Sigmoid colon (tissue), 6 donors: ENCODE measurements at regions not wholly inside any gene's neighbourhood (a gene's known extent, or its start where the extent isn't known, plus 50 kb on each side); places are given as distances from the start of the nearest gene placed in this dataset.

Source experiments
- DNase-seq: peaks from one replicate; pipeline ENCODE4 v3.0.0-alpha.2; 2019
- H3K27ac ChIP-seq, 4 donors: fragments of 200-600 bp; sonication (generic); one replicate each; pipeline ENCODE4 v1.5.1; 2016 to 2019; ENCODE audit warnings: mild to moderate bottlenecking in 1 of 4
- H3K27me3 ChIP-seq, 3 donors: fragments of 200-600 bp; sonication (generic); one replicate each; pipeline ENCODE4 v1.5.1; 2019; ENCODE audit warnings: mild to moderate bottlenecking in 1 of 3
- H3K36me3 ChIP-seq, 4 donors: fragments of 200-600 bp; sonication (generic); one replicate each; pipeline ENCODE4 v1.5.1; 2016 to 2019
- H3K4me1 ChIP-seq, 4 donors: fragments of 200-600 bp; sonication (generic); one replicate each; pipeline ENCODE4 v1.5.1; 2017 to 2019
- H3K4me3 ChIP-seq, 4 donors: fragments of 200-600 bp; sonication (generic); one replicate each; pipeline ENCODE4 v1.5.1; 2017 to 2019; ENCODE audit warnings: mild to moderate bottlenecking in 2 of 4, moderate library complexity in 1 of 4
- H3K9me3 ChIP-seq, 4 donors: fragments of 200-600 bp in 3 of 4; sonication (generic) in 3 of 4; one replicate each; pipeline versions ENCODE4 v1.5.1 to v1.6.1; 2013 to 2019
- CTCF ChIP-seq, 4 experiments: fragments of 450-650 bp in 3 of 4; fragments of 200-600 bp in 1 of 4; IDR thresholded peaks; one replicate each; pipeline ENCODE4 v1.5.1; 2016 to 2019; ENCODE audit warnings: antibody characterized with exemption in 4 of 4, mild to moderate bottlenecking in 3 of 4, moderate library complexity in 2 of 4
- EP300 ChIP-seq, 4 donors: sonication (generic); formaldehyde crosslinking; IDR thresholded peaks; one replicate each; pipeline ENCODE4 v1.6.1; 2017; ENCODE audit warnings: antibody characterized with exemption in 4 of 4
- POLR2A ChIP-seq, 2 donors: fragments of 450-650 bp; IDR thresholded peaks; one replicate each; pipeline ENCODE4 v1.6.1; 2016; ENCODE audit warnings: antibody characterized with exemption in 2 of 2, mild to moderate bottlenecking in 2 of 2, moderate library complexity in 2 of 2
- POLR2AphosphoS5 ChIP-seq, 4 donors: sonication (generic); formaldehyde crosslinking; IDR thresholded peaks; one replicate each; pipeline ENCODE4 v1.6.1; 2017; ENCODE audit warnings: antibody characterized with exemption in 4 of 4
- WGBS, 2 donors: extraction: QIAGEN DNeasy Blood & Tissue Kit; methylation state at CpG; one replicate each; pipeline ENCODE4 v1.1.7; 2013; 5-methylcytosine and 5-hydroxymethylcytosine counted together
- intact Hi-C: fragments of 100-400 bp; cut with DNase I; formaldehyde crosslinking; loops from one replicate; pipeline ENCODE4 v1.15.1; 2023
- donor health status: healthy with polysubstance abuse.
- donor health status: healthy.

- no peak for DNase-seq
- Histone ChIP-seq H3K4me1 (peaks cover 0 to 8% (median 4%) of the 10 kb centered on the region in 4 donors), H3K4me3 (no peak overlapping the region), H3K9me3 (no peaks in the 10 kb centered on the region), H3K27ac (no peak overlapping the region), H3K36me3 (no peaks in the 10 kb centered on the region), H3K27me3 (no peaks in the 10 kb centered on the region)
- TF ChIP-seq EP300 (IDR thresholded peaks at IDR 0.05): no peak
- no peak for TF ChIP-seq CTCF (IDR thresholded peaks at IDR 0.05)
- no peak for TF ChIP-seq POLR2AphosphoS5 (IDR thresholded peaks at IDR 0.05)
- TF ChIP-seq POLR2A (IDR thresholded peaks at IDR 0.05): no peak
- intact Hi-C loops: no loop called here
- WGBS, 2 donors: 34 to 56% methylated on average over 3 of the region's 3 CpGs
Measured at GRCh38 chr5:102596113-102596512, 97.3 kb upstream of the SLCO6A1 start.

GRCh38 chr5:102596951-102597350 lies 98.2 kb upstream of the SLCO6A1 start:
- WGBS, 2 donors: 99% methylated on average over 1 of the region's 1 CpG
- Histone ChIP-seq H3K27ac (no peak overlapping the region), H3K27me3 (no peaks in the 10 kb centered on the region), H3K4me3 (no peak overlapping the region), H3K4me1 (peaks cover 0 to 15% (median 10%) of the 10 kb centered on the region in 4 donors), H3K9me3 (no peaks in the 10 kb centered on the region), H3K36me3 (no peaks in the 10 kb centered on the region)
- no peak for TF ChIP-seq CTCF (IDR thresholded peaks at IDR 0.05)
- TF ChIP-seq POLR2AphosphoS5 (IDR thresholded peaks at IDR 0.05): no peak
- TF ChIP-seq POLR2A (IDR thresholded peaks at IDR 0.05): no peak
- no peak for TF ChIP-seq EP300 (IDR thresholded peaks at IDR 0.05)
- intact Hi-C loops: no loop called here
- no peak for DNase-seq

- no peak for DNase-seq
- Histone ChIP-seq H3K36me3 (no peaks in the 10 kb centered on the region), H3K27me3 (no peaks in the 10 kb centered on the region), H3K9me3 (no peaks in the 10 kb centered on the region), H3K27ac (no peak overlapping the region), H3K4me3 (no peak overlapping the region), H3K4me1 (peaks cover 0 to 20% (median 14%) of the 10 kb centered on the region in 4 donors)
- intact Hi-C loops: no loop called here
- TF ChIP-seq POLR2AphosphoS5 (IDR thresholded peaks at IDR 0.05) (no peak), POLR2A (IDR thresholded peaks at IDR 0.05) (no peak), CTCF (IDR thresholded peaks at IDR 0.05) (no peak), EP300 (IDR thresholded peaks at IDR 0.05) (no peak)
- 95% methylated on average over 2 of the region's 2 CpGs for WGBS, 2 donors
Measured at GRCh38 chr5:102599289-102599688, 100.5 kb upstream of the SLCO6A1 start.

- WGBS, 2 donors: 80 to 89% methylated on average over 3 of the region's 3 CpGs
Measured at GRCh38 chr5:102600964-102601363, 102.2 kb upstream of the SLCO6A1 start.

More at GRCh38 chr5:102600964-102601363, 102.2 kb upstream of the SLCO6A1 start:
- no peak for TF ChIP-seq CTCF (IDR thresholded peaks at IDR 0.05)
- no peak for TF ChIP-seq POLR2AphosphoS5 (IDR thresholded peaks at IDR 0.05)
- TF ChIP-seq EP300 (IDR thresholded peaks at IDR 0.05): no peak
- no peak for TF ChIP-seq POLR2A (IDR thresholded peaks at IDR 0.05)
- H3K27ac ChIP-seq: no peak overlapping the region
- peaks cover 0 to 20% (median 14%) of the 10 kb centered on the region in 4 donors for H3K4me1 ChIP-seq
- H3K27me3 ChIP-seq: no peaks in the 10 kb centered on the region
- DNase-seq: no peak
- intact Hi-C loops: no loop called here
- no peaks in the 10 kb centered on the region for H3K36me3 ChIP-seq
- no peak overlapping the region for H3K4me3 ChIP-seq
- H3K9me3 ChIP-seq: no peaks in the 10 kb centered on the region
